HS-5 (cell line): ENCODE measurements at regions not wholly inside any gene's neighbourhood (a gene's known extent, or its start where the extent isn't known, plus 50 kb on each side); places are given as distances from the start of the nearest gene placed in this dataset.
"Not testable (repeated sequence)": the region's sequence is repeated elsewhere in the genome, so short reads cannot be mapped to it uniquely, and the experiment has no call there.

Experiments used
- DNase-seq: peaks from one replicate; pipeline ENCODE4 v3.0.0-alpha.2; 2012; ENCODE audit warnings: low read depth

GRCh38 chr18:44545359-44545985 is 135.2 kb upstream of the SETBP1 start:
- no peak for DNase-seq

- DNase-seq = no peak
These were observed 133.7 kb upstream of the SETBP1 start for GRCh38 chr18:44546954-44547353.

- no peak for DNase-seq
These were observed 132.1 kb upstream of the SETBP1 start for GRCh38 chr18:44548291-44549221.

- DNase-seq = no peak
These were observed 128.0 kb upstream of the SETBP1 start for GRCh38 chr18:44552706-44553105.

GRCh38 chr18:44556296-44556695 is 124.4 kb upstream of the SETBP1 start:
- no peak for DNase-seq

GRCh38 chr18:44557616-44558151 is 123.0 kb upstream of the SETBP1 start:
- no peak for DNase-seq

- no peak for DNase-seq
These were observed 121.9 kb upstream of the SETBP1 start for GRCh38 chr18:44558767-44559166.

- DNase-seq = no peak
These were observed 117.7 kb upstream of the SETBP1 start for GRCh38 chr18:44562986-44563385.

- no peak for DNase-seq
These were observed 115.8 kb upstream of the SETBP1 start for GRCh38 chr18:44564922-44565321.

- no peak for DNase-seq
These were observed 112.3 kb upstream of the SETBP1 start for GRCh38 chr18:44568342-44568741.

- DNase-seq = no peak
These were observed 111.7 kb upstream of the SETBP1 start for GRCh38 chr18:44568986-44569385.

GRCh38 chr18:44569391-44570055 is 111.2 kb upstream of the SETBP1 start:
- DNase-seq = no peak

- DNase-seq = peak; percentile 39
These were observed 101.5 kb upstream of the SETBP1 start for GRCh38 chr18:44579028-44579702.

- no peak for DNase-seq
These were observed 100.9 kb upstream of the SETBP1 start for GRCh38 chr18:44579745-44580144.

- no peak for DNase-seq
These were observed 100.5 kb upstream of the SETBP1 start for GRCh38 chr18:44580159-44580558.

GRCh38 chr18:44580782-44581181 is 99.9 kb upstream of the SETBP1 start:
- DNase-seq = not testable (repeated sequence)

- no peak for DNase-seq
These were observed 98.2 kb upstream of the SETBP1 start for GRCh38 chr18:44582456-44582855.

- DNase-seq = no peak
These were observed 95.8 kb upstream of the SETBP1 start for GRCh38 chr18:44584900-44585299.

- DNase-seq = no peak
These were observed 93.7 kb upstream of the SETBP1 start for GRCh38 chr18:44586782-44587524.

- DNase-seq = no peak
These were observed 92.2 kb upstream of the SETBP1 start for GRCh38 chr18:44588508-44588907.

GRCh38 chr18:44589693-44590355 is 90.9 kb upstream of the SETBP1 start:
- peak; percentile 35 for DNase-seq
